HUDEP-2 (cell line): ENCODE measurements at regions not wholly inside any gene's neighbourhood (a gene's known extent, or its start where the extent isn't known, plus 50 kb on each side); places are given as distances from the start of the nearest gene placed in this dataset.

ENCODE experiments used
- DNase-seq, 76 experiments: peaks; one replicate each; lab custom pipeline; 2025; ENCODE audit not compliant: unreplicated experiment in 76 of 76; lab: John Stamatoyannopoulos, UW

DNA sequence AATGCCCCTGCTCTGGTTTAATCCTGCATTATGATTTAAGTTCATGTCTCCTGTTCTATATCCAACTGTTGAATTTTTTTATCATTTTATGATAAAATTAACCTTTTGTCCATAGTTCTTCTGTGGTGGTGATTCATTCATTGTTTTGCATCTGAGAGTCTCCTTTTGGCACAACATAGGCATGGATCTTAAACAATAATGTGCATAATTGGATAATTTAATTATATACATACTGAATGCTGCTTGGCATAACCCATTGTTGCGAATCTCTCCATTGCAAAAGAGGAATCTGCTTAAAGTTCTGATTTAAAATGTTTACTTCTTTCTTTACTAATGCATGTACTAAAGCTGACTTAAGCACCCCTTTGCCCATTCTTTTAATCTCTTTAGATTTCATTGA is 2788.4 kb downstream of the PCDH9 start:
- DNase-seq: no peak

DNA sequence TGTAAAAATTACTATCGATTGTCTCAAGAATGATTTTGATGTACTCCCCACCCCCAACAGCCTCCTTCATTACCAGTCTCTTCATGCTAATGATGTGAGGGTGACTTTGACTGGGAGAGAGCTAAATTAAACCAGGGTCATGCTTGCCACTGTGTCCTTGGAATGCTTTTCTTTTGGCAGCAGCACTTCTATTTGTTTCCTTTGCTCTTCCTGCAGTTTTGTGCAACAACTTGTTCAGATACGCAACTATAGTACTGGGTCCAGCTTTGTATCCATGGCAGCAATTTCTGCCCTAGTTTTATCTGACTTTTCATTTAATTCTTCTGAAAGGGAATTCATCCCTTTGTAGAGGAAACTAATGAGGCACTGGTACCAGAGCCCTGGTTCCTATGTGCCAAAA is 2792.1 kb downstream of the PCDH9 start:
- DNase-seq: no peak

DNA sequence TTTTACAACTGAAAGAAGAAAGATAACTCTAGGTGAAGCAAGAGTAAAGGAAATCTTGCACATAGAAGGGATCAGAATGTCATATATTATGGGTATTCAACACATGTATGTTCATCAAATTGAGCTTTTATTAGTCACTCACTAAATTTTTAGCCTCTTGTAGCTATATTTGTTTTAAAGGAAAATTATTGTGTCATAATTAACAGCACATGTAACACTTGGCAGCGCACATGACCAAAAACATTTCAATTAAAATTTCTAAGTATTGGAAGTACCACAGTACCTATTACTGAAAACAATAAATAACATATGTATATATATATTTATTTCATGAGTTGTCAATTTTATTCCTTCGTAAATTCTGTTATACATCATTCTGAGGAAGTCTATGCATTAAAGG is 2800.4 kb downstream of the PCDH9 start:
- no peak for DNase-seq

DNA sequence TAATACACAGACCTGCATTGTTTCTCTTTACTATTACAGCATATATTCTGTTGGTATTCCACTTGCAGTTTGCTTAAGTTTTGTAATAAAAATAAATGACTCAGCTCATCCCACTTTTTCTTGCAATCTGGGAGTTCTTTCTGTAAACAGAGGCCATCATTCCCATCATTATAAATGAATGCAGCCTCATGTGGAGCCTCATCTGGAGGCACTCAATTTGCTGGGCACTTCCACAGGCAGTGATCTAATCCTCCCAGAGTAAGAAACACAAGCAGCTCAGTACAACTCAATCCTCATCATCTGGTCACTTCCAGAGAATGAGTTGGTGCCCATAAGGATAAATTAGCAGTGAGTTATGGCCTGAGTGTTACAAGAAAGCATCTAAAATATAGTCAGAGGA is 2801.9 kb downstream of the PCDH9 start:
- no peak for DNase-seq

DNA sequence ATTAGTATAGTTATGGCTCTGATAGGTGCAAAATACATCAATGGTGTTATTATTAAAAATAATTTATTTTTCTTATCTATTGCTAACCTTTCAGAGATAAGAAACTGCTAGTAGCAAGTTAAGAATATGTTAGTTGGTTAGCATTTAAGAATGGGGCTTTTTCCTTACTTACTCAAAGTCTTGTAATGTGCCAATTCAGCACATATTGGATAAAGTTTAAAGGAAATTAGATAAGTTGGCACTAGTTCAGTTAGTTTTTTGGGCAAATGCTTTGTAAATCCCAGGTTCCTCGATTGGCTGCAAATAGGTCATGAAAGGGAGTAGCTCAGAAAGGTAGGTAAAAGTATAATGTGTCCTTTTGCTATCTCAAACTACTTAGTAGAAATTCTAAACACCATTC is 2806.7 kb downstream of the PCDH9 start:
- DNase-seq: no peak

DNA sequence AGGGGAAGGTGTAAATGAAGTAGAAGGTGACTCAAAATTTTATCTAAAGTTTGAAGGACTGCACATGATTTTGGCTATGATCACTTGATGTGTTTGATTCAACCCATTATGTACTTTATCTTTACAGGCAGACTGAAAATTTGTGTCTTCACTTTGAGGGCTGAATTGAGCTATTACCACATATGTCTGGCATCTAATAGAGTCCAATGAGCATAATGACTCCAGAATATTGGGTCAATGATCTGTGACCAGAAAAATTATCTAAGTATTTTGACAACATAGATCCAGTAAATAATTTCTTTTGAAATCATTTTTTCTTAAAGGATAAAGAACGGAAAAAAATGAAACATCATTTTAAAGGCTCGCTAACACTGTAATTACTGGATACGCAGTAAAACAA is 2810.0 kb downstream of the PCDH9 start:
- no peak for DNase-seq

DNA sequence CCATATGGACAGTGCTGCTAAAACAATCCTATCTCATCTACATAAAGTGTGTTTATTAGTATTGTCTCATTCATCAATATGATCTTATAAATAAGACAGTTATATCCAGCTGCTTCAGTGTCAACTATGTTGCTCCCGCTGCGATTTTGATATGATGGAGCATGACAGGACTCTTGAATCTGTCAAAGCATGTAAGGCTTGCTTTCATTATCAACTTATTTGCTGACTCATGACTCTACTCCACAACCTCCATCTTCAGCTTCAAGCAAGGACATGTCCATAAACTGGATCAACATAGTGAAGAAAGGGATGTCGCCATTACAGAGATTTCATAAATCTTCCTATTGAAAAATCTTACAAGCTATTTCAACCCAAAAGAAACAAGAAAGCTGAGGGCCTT is 2812.6 kb downstream of the PCDH9 start:
- DNase-seq: no peak

GRCh38 chr13:64414381-64414780 is 2815.8 kb downstream of the PCDH9 start:
- no peak for DNase-seq

DNA sequence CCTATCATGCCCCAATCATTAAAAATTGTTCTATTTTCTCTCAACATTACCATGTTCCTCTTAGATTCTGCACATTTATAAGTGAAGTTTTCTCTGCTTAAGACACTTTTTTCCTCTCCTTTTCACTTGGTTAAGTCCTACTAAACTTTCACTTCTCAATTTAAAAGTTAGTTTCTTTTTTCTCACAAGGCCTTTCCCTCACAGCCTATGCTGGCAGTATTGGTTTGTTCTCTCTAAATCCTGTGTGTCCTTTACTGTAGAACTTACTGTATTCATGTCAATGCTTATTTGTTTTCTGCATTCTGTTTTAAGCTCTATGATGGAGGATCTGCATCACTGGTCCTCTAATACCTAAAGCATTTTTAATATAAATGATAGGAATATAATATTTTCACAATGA is 2816.6 kb downstream of the PCDH9 start:
- no peak for DNase-seq

DNA sequence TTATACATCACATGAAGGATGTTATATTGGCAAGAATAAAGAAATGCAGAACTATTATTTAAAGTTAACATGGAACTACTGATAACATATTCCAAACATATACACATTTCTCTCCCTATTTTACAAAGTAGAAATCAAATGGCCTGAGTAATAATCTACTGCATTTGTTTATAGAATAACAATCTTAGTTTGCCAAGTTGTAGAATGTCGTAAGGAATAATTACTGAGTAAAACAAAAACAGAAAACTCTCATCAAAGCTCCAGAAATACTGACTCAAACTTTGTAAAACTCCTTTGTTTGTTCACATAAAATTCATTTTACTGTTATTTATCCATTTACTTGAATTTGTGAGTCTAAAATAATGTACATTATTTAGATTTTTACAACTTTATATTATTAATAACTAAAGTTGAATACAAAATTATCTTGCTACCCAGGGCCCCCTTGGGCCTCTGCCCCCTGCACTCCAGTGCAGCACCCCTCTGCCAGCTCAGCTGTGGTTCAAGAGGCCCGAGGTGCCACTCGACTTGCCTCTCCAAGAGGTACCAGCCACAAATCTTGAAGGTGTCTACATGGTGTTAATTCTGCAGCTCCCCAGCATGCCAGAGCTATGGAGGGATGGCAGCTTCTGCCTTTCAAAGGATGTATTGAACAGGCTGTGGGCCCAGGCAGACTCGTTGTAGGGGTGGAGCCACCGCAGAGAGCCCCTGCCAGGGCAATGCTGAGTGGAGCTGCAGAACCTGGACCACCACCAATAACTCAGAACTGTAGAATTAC is 2819.7 kb downstream of the PCDH9 start:
- no peak for DNase-seq

DNA sequence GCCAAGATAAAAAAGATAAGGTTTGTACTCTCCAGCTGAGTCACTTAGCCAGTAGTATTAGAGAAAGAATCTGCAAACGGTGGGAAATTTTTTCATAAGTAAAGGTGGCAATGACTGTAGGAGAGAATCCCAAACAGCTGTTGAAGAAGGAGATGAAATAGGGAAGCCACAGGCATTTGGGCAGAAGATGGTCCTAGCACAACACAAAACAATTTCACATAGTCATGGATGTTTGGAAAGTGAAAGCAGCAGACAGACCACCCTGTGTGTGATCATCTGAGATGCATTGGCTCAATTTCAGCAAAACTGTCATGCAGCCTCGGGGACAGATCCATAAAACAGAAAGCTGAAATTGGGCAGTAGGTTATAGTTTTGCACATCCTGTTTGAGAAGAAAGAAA is 2832.4 kb downstream of the PCDH9 start:
- peak in 1 of 76 experiments; percentile 9 for DNase-seq

DNA sequence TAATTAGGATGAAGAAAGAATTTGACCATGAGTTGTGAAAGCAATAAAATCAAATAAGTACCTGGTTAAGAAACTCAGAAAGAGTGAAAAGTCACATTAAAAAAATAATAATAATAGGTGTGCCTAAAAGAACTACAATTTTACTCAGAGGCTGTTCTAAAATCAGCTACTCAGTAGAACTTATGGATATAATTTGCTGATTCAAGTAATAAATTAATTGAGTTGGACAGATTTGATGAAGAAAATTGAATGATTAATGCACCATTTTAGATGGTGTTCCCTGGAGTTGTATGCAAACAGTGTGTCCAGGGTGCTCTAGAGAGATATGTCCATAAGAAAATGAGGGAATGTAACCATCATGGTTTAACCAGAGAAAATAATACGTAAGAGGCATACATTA is 2852.5 kb downstream of the PCDH9 start:
- no peak for DNase-seq

GRCh38 chr13:64371461-64371860 is 2858.7 kb downstream of the PCDH9 start:
- DNase-seq: no peak

DNA sequence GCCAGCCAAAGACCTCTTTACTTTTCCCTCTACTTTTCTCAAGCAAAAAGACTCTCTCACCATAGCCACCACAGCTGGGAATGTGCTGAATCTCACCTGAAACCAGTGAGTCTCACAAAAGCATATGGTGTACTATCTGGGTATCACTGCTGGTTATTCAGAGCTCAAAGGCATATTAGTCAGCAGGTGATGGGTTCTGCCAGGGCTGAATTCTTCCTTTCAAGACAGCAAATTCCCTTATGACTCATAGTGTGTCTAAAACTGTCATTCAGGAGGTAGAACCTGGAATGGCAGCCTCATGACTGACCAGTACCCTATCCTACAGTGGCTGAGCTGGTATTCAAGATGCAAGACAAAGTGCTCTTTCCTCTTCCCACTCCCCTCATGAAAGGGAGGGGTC is 2859.1 kb downstream of the PCDH9 start:
- DNase-seq: no peak

DNA sequence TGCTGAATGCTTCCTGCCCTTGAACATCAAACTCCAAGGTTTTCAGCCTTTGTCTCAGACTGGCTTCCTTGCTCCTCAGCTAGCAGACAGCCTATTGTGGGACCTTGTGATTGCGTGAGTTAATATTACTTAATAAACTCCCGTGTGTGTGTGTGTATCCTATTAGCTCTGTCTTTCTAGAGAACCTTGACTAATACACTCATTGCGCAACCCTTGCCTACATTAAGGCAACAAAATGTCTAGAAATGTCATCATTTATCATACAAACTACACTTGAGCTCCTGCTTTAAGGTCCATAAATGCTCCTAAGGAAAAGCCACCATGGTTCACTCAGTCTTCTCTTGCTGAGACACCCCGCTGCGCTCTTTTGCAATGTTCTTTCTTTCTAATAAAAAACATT is 2861.0 kb downstream of the PCDH9 start:
- DNase-seq: no peak

GRCh38 chr13:64362564-64362963 is 2867.6 kb downstream of the PCDH9 start:
- DNase-seq: no peak

GRCh38 chr13:64347664-64348063 is 2882.5 kb downstream of the PCDH9 start:
- no peak for DNase-seq

GRCh38 chr13:64339373-64340063 is 2890.6 kb downstream of the PCDH9 start:
- DNase-seq: no peak

GRCh38 chr13:64338671-64339070 is 2891.5 kb downstream of the PCDH9 start:
- DNase-seq: no peak

- no peak for DNase-seq
Observed at GRCh38 chr13:64333888-64334287, 2896.2 kb downstream of the PCDH9 start.

GRCh38 chr13:64332048-64332447 is 2898.1 kb downstream of the PCDH9 start:
- no peak for DNase-seq

DNA sequence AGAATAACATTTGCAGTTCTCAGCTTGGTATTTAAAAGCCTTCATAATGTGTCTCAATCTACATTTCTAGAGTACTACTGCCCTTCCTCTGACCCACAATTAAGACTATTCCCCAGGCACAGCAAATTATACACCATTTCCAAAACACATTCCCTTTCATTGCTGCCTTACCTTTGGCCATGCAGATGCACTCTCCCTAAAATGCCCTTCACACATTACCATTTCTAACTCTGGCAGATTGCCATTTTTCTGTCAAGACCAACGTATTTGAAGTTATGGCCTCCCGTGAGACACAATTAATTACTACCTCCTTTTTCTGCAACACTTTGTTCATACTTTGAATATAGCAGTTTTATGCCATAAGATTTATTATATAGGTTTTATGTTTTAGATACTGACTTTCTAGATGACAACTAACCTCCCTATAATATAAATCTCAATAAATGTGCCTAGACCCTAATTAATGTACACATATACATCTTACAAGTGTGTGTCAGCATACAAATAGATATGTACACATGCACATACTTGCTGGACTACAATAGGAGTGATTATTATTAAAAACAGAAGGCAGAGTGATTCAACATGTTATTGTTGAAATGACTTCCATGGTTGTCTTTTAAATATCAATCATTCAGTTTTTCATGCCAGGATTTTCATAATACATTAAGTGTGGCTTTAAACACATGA is 2902.5 kb downstream of the PCDH9 start:
- no peak for DNase-seq
